T-helper 17 cell (primary cell): ENCODE measurements at regions not wholly inside any gene's neighbourhood (a gene's known extent, or its start where the extent isn't known, plus 50 kb on each side); places are given as distances from the start of the nearest gene placed in this dataset.

ENCODE experiments used
- ATAC-seq: fragments of 150-1000 bp; cut with Tn5 transposase; 2 replicates; pipeline ENCODE4 v1.10.0; 2021; ENCODE audit warnings: mild to moderate bottlenecking, moderate library complexity
- DNase-seq, 3 donors: peaks; one replicate each; pipeline versions ENCODE4 v3.0.0 to v3.0.0-alpha.2; 2020 to 2021
- H3K9me3 ChIP-seq: one replicate; pipeline ENCODE4 v1.7.0; 2013; ENCODE audit warnings: low read length, mild to moderate bottlenecking; ENCODE audit not compliant: control insufficient read depth, poor library complexity, severe bottlenecking
- H3K27ac Mint-ChIP-seq: one replicate; pipeline ENCODE4 v1.8.0; 2022; ENCODE audit warnings: mild to moderate bottlenecking, moderate library complexity, mixed read lengths
- H3K27me3 Mint-ChIP-seq: one replicate; pipeline ENCODE4 v1.8.0; 2022; ENCODE audit warnings: mixed read lengths
- H3K36me3 Mint-ChIP-seq: one replicate; pipeline ENCODE4 v1.8.0; 2022; ENCODE audit warnings: low read depth, mixed read lengths
- H3K4me1 Mint-ChIP-seq: one replicate; pipeline ENCODE4 v1.8.0; 2022; ENCODE audit warnings: mild to moderate bottlenecking, mixed read lengths
- H3K4me3 Mint-ChIP-seq: one replicate; pipeline ENCODE4 v1.8.0; 2022; ENCODE audit warnings: mild to moderate bottlenecking, moderate library complexity, mixed read lengths

DNA sequence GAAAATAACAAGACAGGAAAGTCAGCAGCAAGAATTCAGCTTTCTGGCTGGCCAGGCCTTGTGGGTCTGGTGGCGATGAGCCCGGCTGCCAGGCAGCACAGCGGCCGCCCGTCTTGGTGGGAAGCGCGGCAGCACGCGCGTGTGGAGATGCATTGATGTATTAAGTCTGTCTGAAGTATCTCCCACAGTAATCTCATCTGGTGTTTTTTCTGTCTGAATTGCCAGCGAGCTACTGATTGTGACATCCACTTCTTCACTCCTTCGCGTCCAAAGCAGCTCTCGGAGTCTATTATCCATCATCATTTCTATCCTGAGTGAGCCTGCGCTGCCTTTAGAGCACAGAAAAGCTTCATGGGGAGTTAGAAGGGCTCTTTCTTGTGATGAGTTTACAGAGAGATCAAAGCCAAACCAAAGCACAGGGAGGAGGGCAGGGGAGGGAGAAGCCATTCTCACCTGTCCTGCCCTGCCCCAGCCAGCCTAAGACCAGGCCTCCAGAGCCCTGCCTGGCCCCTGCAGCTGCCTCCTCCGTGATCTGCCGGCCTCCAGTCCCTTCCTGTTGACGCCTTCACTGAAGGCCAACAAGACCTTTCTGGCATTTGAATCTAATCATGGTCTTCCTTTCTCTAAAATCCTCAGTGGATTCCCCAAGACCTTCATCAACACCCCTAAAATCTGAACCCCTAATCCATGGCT is 1419.0 kb downstream of the TBC1D22A start:
- no peaks in the 10 kb centered on the region for H3K4me1 Mint-ChIP-seq
- DNase-seq (no peak), ATAC-seq (no peak)
- H3K36me3 Mint-ChIP-seq, result no peaks in the 10 kb centered on the region
- no peak overlapping the region for H3K4me3 Mint-ChIP-seq
- no peaks in the 10 kb centered on the region for H3K9me3 ChIP-seq
- H3K27me3 Mint-ChIP-seq, result peaks cover 16% of the 10 kb centered on the region
- no peak overlapping the region for H3K27ac Mint-ChIP-seq

DNA sequence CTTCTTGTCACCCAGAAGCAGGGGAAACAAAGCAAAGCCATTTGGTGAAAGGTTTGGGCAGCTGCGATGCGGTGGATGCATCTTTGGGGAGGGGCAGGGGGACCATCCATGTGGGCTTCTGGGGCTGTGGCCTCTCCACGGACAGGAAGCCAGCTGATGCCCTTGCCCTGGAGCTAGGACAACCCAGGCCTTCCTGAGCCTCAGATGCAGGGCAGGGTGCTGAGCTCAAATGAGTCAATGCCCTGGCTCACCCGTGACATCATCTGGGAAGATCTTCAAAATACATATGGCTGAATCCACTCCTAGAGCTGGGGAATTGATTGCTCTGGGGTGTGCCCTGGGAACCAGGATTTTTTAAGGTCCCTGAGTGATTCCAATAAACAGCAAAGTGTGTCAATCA is 1418.2 kb downstream of the TBC1D22A start:
- no peak overlapping the region for H3K27ac Mint-ChIP-seq
- H3K27me3 Mint-ChIP-seq, result peaks cover 16% of the 10 kb centered on the region
- DNase-seq (no peak), ATAC-seq (no peak)
- no peaks in the 10 kb centered on the region for H3K4me1 Mint-ChIP-seq
- no peaks in the 10 kb centered on the region for H3K36me3 Mint-ChIP-seq
- H3K9me3 ChIP-seq, result no peaks in the 10 kb centered on the region
- no peak overlapping the region for H3K4me3 Mint-ChIP-seq

DNA sequence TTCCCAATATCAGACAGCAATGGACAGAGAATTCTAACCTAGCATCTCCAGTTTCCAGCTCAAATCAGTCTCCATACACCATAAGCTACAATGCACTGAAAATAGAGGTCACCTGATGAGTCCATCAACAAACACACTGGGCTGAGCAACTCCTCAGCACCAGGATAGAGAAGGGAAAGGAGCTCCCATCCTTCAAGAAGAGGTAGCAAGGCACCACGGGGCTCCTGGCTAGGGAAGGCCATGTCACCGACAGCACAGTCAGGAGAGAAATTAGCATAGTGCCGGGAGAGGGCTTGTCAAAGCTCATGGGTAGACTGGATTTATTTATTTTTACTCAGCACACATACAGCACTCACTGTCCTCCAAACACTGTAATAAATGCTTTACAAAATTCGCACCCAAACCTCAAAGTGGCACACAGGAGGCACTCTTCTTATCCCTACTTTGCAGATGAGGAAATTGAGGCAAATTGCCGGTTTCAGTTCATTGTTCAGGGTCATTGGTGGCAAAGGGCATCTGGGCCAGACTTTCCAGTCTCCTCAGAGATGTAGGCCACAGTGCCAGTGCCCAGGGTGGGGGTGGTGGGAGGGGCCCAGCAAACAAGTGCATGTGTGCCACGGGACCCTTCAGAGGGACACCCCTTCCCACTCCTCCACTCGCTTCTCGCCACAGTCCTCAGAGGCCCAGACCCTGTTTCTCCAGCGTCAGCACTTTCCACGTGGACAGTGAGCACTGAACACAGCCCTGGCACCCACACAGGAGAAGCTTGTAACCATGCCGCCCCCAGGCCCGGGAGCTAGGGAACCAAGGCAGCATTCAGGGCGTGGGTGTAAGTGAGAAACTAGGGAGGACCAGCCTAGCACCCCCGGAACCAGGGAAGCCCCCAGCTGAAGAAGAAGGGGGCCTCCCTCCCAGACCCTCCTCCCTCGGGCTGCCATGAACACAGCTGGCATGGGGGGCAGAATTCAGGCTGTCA is 1417.4 kb downstream of the TBC1D22A start:
- Mint-ChIP-seq H3K4me3 (no peak overlapping the region), H3K27ac (no peak overlapping the region), H3K36me3 (no peaks in the 10 kb centered on the region), H3K27me3 (peaks cover 12% of the 10 kb centered on the region), H3K4me1 (no peaks in the 10 kb centered on the region)
- DNase-seq (no peak), ATAC-seq (no peak)
- H3K9me3 ChIP-seq, result no peaks in the 10 kb centered on the region

DNA sequence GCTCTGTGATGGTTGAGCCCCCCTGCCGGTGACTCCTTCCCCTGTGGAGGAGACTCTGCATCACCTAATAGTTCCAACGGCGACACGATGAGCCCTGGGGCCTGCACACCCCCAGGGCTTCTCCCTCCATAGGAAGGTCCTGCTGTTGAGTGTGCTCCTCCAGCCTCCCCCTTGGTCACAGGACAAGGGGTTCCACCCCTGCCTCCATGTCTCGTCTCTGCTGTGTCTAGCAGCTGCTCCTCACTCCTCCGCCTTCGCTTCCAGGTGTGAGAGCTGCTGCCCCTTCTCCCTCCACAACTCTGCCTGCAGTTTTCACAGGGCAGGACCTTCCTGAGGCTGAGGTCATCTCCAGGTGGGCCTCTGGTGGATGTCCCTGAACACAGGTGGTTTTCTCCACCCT is 1416.1 kb downstream of the TBC1D22A start:
- H3K4me3 Mint-ChIP-seq, result no peak overlapping the region
- DNase-seq (no peak), ATAC-seq (no peak)
- no peaks in the 10 kb centered on the region for H3K4me1 Mint-ChIP-seq
- no peaks in the 10 kb centered on the region for H3K36me3 Mint-ChIP-seq
- H3K27ac Mint-ChIP-seq, result no peak overlapping the region
- H3K9me3 ChIP-seq, result no peaks in the 10 kb centered on the region
- H3K27me3 Mint-ChIP-seq, result peaks cover 12% of the 10 kb centered on the region

DNA sequence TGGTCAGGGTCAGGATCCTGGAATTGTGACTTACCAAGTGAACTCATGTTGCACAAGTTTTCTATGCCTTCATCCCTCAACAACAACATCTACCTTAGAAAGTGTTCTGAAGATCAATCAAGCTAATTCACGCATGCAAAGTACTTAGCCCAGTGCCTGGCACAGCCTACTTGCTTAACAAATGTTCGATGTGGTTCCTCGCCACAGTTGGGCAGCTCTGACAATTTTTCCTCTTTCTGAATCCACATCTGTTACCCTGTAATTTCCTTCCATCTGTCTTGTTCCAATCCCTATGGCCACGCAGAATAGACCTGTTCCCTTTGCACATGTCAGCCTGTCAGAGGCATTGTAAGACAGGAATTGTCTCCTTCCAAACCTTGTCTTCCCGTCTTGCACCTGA is 1415.2 kb downstream of the TBC1D22A start:
- Mint-ChIP-seq H3K4me1 (no peaks in the 10 kb centered on the region), H3K27me3 (peaks cover 12% of the 10 kb centered on the region), H3K4me3 (no peak overlapping the region), H3K27ac (no peak overlapping the region), H3K36me3 (no peaks in the 10 kb centered on the region)
- no peak for ATAC-seq
- no peaks in the 10 kb centered on the region for H3K9me3 ChIP-seq
- no peak for DNase-seq

DNA sequence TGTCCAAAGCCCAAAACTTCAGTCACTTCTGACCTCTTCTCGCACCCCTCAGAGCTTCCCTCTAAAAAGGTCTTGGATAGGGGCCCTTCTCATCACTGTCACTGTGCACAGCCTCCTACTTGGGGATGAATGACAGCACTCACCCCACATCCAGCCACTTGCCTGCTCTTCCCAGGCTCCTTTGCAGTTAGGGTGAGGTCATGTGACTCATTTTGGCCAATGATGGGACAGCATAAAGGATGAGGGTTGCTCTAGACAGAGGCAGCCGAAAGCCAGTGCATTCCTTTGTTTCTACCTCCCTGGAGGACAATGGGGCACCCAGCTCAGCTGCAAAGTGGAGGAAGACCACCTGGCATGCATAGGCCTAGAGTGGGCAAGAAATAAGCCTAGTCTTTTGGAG is 1413.3 kb downstream of the TBC1D22A start:
- Mint-ChIP-seq H3K4me3 (no peak overlapping the region), H3K27ac (no peak overlapping the region), H3K27me3 (peaks cover 5% of the 10 kb centered on the region), H3K36me3 (no peaks in the 10 kb centered on the region), H3K4me1 (no peaks in the 10 kb centered on the region)
- ATAC-seq (no peak), DNase-seq (no peak)
- no peaks in the 10 kb centered on the region for H3K9me3 ChIP-seq

DNA sequence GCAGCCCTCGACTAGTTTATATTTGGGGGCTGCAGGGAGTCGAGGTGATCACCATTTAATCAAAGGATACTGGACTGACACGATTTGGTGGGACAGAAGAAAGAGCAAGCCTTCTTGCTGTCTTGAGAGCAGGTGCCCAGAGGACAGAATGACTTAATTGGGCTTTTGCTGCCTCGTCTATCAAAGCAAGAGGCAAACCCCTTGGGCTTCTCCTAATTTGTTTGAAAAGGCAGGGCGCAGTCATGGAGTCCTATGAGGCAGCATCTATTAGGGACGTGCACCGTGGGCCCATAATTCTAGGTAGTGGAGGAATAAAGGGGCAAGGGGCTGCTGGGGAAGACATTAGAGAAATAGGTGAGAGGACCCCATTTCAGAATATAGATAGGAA is 1411.3 kb downstream of the TBC1D22A start:
- no peak overlapping the region for H3K27ac Mint-ChIP-seq
- DNase-seq (no peak), ATAC-seq (no peak)
- H3K27me3 Mint-ChIP-seq, result peaks cover 2% of the 10 kb centered on the region
- H3K9me3 ChIP-seq, result no peaks in the 10 kb centered on the region
- H3K4me3 Mint-ChIP-seq, result no peak overlapping the region
- no peaks in the 10 kb centered on the region for H3K36me3 Mint-ChIP-seq
- H3K4me1 Mint-ChIP-seq, result no peaks in the 10 kb centered on the region

DNA sequence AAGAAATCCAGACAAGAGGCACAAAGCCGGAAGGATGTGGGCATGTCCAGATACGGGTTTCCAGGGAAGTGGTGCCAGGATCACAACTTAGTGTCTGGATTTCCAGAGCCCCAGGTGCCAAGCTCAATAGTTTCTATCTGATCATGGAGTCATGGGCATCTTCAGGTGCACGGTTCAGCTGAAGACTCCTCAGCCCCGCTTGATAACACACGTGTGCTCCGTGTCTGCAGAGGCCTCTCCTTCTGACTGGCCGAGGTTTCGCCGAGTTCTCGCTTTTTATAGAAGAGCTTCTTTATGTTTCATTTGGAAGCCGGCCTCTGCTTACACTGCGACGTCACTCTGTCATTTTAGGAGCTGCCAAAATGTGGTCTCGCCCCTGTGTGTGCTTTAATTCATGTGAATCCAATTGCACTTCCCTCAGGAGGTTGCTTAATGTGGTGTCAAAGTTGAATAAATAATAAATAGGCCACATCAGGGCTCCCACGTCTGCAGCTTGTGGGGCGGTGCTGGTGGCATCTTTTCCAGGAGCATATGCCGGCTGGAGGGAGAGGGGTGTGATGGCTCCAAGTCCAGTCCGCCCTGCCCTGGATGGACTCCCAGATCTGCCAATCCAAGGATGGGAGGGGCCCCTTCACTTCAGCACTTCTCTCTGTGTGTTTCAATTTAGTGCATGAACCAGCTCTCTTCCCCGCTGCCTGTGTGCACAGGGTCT is 1410.8 kb downstream of the TBC1D22A start:
- Mint-ChIP-seq H3K36me3 (no peaks in the 10 kb centered on the region), H3K27me3 (no peaks in the 10 kb centered on the region)
- H3K9me3 ChIP-seq, result no peaks in the 10 kb centered on the region

DNA sequence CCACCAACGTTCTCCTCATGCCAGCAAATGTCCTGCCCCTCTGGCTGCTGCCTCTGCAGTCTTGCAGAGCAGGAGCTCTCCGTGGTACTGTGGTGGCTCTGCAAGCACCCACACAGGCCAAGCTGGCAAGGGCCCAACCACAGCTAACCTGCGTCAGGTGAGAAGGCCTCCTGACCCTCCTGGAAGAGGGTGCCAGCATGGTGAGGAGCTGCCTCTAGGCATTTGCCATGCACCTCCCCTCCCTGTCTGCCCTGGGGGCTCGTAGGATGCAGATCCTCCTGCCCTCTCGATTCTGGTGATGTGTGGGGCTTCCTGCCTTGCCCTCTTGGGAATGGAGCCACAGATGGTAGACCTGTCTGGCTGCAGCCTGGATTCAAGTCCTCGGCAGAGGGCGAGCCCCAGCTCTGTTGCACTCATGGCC is 1408.8 kb downstream of the TBC1D22A start:
- Mint-ChIP-seq H3K4me1 (no peaks in the 10 kb centered on the region), H3K36me3 (no peaks in the 10 kb centered on the region), H3K27ac (no peak overlapping the region), H3K27me3 (no peaks in the 10 kb centered on the region), H3K4me3 (no peak overlapping the region)
- DNase-seq (no peak), ATAC-seq (no peak)
- no peaks in the 10 kb centered on the region for H3K9me3 ChIP-seq

More for the DNA sequence above, 1410.8 kb downstream of the TBC1D22A start:
- DNase-seq, result no peak
- Mint-ChIP-seq H3K27ac (no peak overlapping the region), H3K4me1 (no peaks in the 10 kb centered on the region), H3K4me3 (no peak overlapping the region)
- no peak for ATAC-seq

DNA sequence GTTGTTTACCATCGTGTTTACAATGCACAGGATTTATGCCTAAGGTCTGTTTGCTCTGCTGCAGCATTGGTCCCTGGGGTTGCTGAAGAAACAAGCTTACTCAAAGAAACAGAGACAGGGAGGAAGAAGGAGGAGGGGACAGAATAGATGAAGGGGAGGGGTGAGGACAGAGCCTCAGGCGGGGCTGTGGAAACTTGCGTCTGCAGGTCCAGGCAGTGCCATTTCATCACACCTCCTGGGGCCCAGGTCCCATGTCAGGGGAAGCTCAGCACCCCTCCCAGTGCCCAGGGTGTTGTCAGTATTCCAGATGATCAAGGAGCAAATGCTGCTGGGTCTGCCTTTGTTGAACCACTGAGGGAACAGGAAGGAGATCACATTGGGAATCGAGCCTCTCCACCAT is 1406.8 kb downstream of the TBC1D22A start:
- no peaks in the 10 kb centered on the region for H3K9me3 ChIP-seq
- Mint-ChIP-seq H3K4me1 (no peaks in the 10 kb centered on the region), H3K27me3 (no peaks in the 10 kb centered on the region), H3K4me3 (no peak overlapping the region), H3K36me3 (no peaks in the 10 kb centered on the region), H3K27ac (no peak overlapping the region)
- DNase-seq, result no peak
- no peak for ATAC-seq

DNA sequence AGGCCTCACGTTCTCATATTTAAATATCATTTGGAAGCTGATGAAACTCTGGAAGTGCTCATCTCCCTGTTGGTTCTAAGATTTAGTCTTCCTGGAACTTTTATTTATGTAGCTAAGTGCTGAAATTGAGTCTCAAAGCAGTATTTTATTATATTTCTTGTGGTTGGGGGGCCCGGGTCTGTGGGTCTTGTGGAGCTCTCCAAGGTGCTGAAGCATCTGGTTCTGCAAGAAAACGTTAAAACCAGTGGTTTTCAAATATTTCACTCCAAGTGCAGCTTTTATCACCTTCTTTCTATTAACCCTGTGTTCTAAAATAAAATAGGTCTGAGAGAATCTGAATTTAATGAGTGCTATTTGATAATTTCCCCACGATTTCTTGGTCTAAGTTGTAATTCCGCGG is 1404.8 kb downstream of the TBC1D22A start:
- H3K9me3 ChIP-seq, result no peaks in the 10 kb centered on the region
- no peak overlapping the region for H3K4me3 Mint-ChIP-seq
- DNase-seq, result no peak
- no peaks in the 10 kb centered on the region for H3K36me3 Mint-ChIP-seq
- no peaks in the 10 kb centered on the region for H3K4me1 Mint-ChIP-seq
- no peak overlapping the region for H3K27ac Mint-ChIP-seq
- ATAC-seq, result no peak
- no peaks in the 10 kb centered on the region for H3K27me3 Mint-ChIP-seq

DNA sequence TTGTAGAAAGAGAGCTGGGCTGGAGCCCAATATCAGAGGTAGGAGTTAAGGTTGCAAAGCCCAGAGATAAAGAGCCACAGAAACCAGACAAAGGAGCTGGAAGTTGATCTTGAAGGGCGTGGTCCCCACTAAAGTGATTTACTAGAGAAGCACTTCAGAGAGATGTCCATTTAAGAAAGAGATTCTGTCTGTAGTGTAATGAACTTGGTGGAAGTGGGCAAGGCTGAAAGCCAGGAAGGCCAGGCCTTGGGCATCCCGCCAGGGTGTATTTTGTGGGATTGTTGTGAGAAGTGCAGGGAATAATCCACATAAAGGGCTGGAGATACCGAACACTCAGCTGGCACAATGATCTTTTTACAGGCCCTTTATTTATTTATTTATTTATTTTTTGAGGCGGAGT is 1398.8 kb downstream of the TBC1D22A start:
- no peaks in the 10 kb centered on the region for H3K27me3 Mint-ChIP-seq
- no peaks in the 10 kb centered on the region for H3K4me1 Mint-ChIP-seq
- H3K4me3 Mint-ChIP-seq, result no peak overlapping the region
- H3K36me3 Mint-ChIP-seq, result peaks cover 3% of the 10 kb centered on the region
- no peak overlapping the region for H3K27ac Mint-ChIP-seq
- ATAC-seq (no peak), DNase-seq (no peak)
- no peaks in the 10 kb centered on the region for H3K9me3 ChIP-seq

DNA sequence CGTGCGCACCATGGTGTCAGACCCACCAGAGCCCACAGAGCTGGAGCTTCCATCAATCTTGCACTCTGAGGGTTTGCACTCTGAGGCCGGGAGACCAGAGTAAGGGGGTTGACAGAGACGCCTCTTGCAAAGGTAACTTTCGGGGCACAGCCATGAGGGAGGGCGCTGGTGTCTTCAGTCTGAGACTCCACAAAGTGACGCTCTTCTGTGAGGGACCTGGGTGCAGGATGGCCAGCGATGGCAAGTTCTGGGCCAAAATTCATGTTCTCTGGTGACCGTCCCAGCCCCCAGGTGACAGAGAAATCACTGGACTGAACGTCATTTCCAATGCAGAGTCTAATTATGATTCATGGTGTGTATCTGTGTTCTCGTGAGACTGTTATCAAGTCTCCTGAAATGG is 1395.2 kb downstream of the TBC1D22A start:
- Mint-ChIP-seq H3K4me3 (no peak overlapping the region), H3K36me3 (peaks cover 3% of the 10 kb centered on the region), H3K27me3 (peaks cover under 1% of the 10 kb centered on the region), H3K4me1 (no peaks in the 10 kb centered on the region), H3K27ac (no peak overlapping the region)
- no peak for DNase-seq
- no peak for ATAC-seq
- no peaks in the 10 kb centered on the region for H3K9me3 ChIP-seq
